WTC11 (cell line): ENCODE measurements at regions not wholly inside any gene's neighbourhood (a gene's known extent, or its start where the extent isn't known, plus 50 kb on each side); places are given as distances from the start of the nearest gene placed in this dataset.

Experiments
- ATAC-seq: fragments of 200-7000 bp; cut with Tn5 transposase; 2 replicates; pipeline ENCODE4 v1.10.0; 2021; ENCODE audit warnings: mild to moderate bottlenecking, moderate library complexity
- CTCF ChIA-PET: fragments of 300-600 bp; sonication (Branson Sonifier 250); formaldehyde crosslinking; loops from one replicate; lab custom pipeline; 2021; ENCODE audit warnings: antibody characterized with exemption; lab: Charles Lee
- POLR2A ChIA-PET: fragments of 350-600 bp; sonication (Branson Sonifier 250); formaldehyde crosslinking; loops from one replicate; lab custom pipeline; 2021; ENCODE audit warnings: antibody characterized with exemption; lab: Charles Lee
- DNase-seq: peaks from one replicate; pipeline ENCODE4 v3.0.0; 2021; ENCODE audit warnings: low spot score
- H3K27ac Mint-ChIP-seq: 2 replicates; pipeline ENCODE4 v1.8.0; 2021; ENCODE audit warnings: mixed read lengths
- H3K27me3 Mint-ChIP-seq: 2 replicates; pipeline ENCODE4 v1.8.0; 2021; ENCODE audit warnings: low read depth, mild to moderate bottlenecking, moderate library complexity, mixed read lengths
- H3K36me3 Mint-ChIP-seq: 2 replicates; pipeline ENCODE4 v1.8.0; 2021; ENCODE audit warnings: mixed read lengths
- H3K4me1 Mint-ChIP-seq: 2 replicates; pipeline ENCODE4 v1.8.0; 2022; ENCODE audit warnings: mixed read lengths
- H3K4me3 Mint-ChIP-seq: 2 replicates; pipeline ENCODE4 v1.8.0; 2021; ENCODE audit warnings: mild to moderate bottlenecking, moderate library complexity, mixed read lengths
- H3K9me3 Mint-ChIP-seq: 2 replicates; pipeline ENCODE4 v1.8.0; 2021; ENCODE audit warnings: mixed read lengths
- ATF6 ChIP-seq: sonication (generic); formaldehyde crosslinking; IDR thresholded peaks from 2 replicates; pipeline ENCODE4 v1.8.1; 2023; ENCODE audit warnings: mild to moderate bottlenecking, missing genetic modification reagents
- CREB1 ChIP-seq: sonication (generic); formaldehyde crosslinking; IDR thresholded peaks from 2 replicates; pipeline ENCODE4 v1.8.0; 2023; ENCODE audit warnings: mild to moderate bottlenecking, missing genetic modification reagents
- ETV6 ChIP-seq: sonication (generic); formaldehyde crosslinking; IDR thresholded peaks from 2 replicates; pipeline ENCODE4 v1.8.1; 2022; ENCODE audit warnings: mild to moderate bottlenecking, missing genetic modification reagents
- FOXP1 ChIP-seq: sonication (generic); formaldehyde crosslinking; IDR thresholded peaks from 2 replicates; pipeline ENCODE4 v1.8.0; 2022; ENCODE audit warnings: missing genetic modification reagents, mild to moderate bottlenecking, moderate library complexity, borderline replicate concordance
- GABPB1 ChIP-seq: sonication (generic); formaldehyde crosslinking; IDR thresholded peaks from 2 replicates; pipeline ENCODE4 v1.8.1; 2023; ENCODE audit warnings: mild to moderate bottlenecking, missing genetic modification reagents
- HMGA2 ChIP-seq: fragments of 250-450 bp; sonication (Bioruptor Pico); IDR thresholded peaks from 2 replicates; pipeline ENCODE4 v1.4.0; 2021; ENCODE audit warnings: mild to moderate bottlenecking, moderate library complexity
- HMGXB4 ChIP-seq: sonication (generic); formaldehyde crosslinking; IDR thresholded peaks from 2 replicates; pipeline ENCODE4 v1.8.1; 2023; ENCODE audit warnings: mild to moderate bottlenecking, moderate library complexity, missing genetic modification reagents
- KAT7 ChIP-seq: sonication (generic); formaldehyde crosslinking; IDR thresholded peaks from 2 replicates; pipeline ENCODE4 v1.8.1; 2023; ENCODE audit warnings: missing genetic modification reagents, mild to moderate bottlenecking, borderline replicate concordance
- MXD4 ChIP-seq: fragments of 250-450 bp; sonication (Bioruptor Pico); IDR thresholded peaks from 2 replicates; pipeline ENCODE4 v1.8.0; 2021; ENCODE audit warnings: mild to moderate bottlenecking, moderate library complexity, borderline replicate concordance
- NFATC4 ChIP-seq: fragments of 250-450 bp; sonication (Bioruptor Pico); IDR thresholded peaks from 2 replicates; pipeline ENCODE4 v1.9.0; 2021; ENCODE audit warnings: mild to moderate bottlenecking
- NFE2L1 ChIP-seq: sonication (generic); formaldehyde crosslinking; IDR thresholded peaks from 2 replicates; pipeline ENCODE4 v1.8.1; 2023; ENCODE audit warnings: missing genetic modification reagents
- NR1H2 ChIP-seq: sonication (generic); formaldehyde crosslinking; IDR thresholded peaks from 2 replicates; pipeline ENCODE4 v1.9.0; 2021; ENCODE audit warnings: mild to moderate bottlenecking, moderate library complexity, missing genetic modification reagents
- PREB ChIP-seq: sonication (generic); formaldehyde crosslinking; IDR thresholded peaks from 2 replicates; pipeline ENCODE4 v1.8.1; 2022; ENCODE audit warnings: mild to moderate bottlenecking, missing genetic modification reagents, moderate library complexity, borderline replicate concordance
- RELA ChIP-seq: sonication (generic); formaldehyde crosslinking; IDR thresholded peaks from 2 replicates; pipeline ENCODE4 v1.8.1; 2022; ENCODE audit warnings: missing genetic modification reagents, mild to moderate bottlenecking, borderline replicate concordance
- SMAD4 ChIP-seq: sonication (generic); formaldehyde crosslinking; IDR thresholded peaks from 2 replicates; pipeline ENCODE4 v1.8.0; 2022; ENCODE audit warnings: mild to moderate bottlenecking, missing genetic modification reagents
- SP1 ChIP-seq: sonication (generic); formaldehyde crosslinking; conservative IDR thresholded peaks from 2 replicates; pipeline ENCODE4 v1.8.1; 2022; ENCODE audit warnings: missing genetic modification reagents
- TP53 ChIP-seq: sonication (generic); formaldehyde crosslinking; IDR thresholded peaks from 2 replicates; pipeline ENCODE4 v1.8.1; 2023; ENCODE audit warnings: mild to moderate bottlenecking, missing genetic modification reagents
- ZNF138 ChIP-seq: sonication (generic); formaldehyde crosslinking; conservative IDR thresholded peaks from 2 replicates; pipeline ENCODE4 v1.8.1; 2022; ENCODE audit warnings: mild to moderate bottlenecking, moderate library complexity, missing genetic modification reagents
- ZNF416 ChIP-seq: fragments of 250-450 bp; sonication (Bioruptor Pico); IDR thresholded peaks from 2 replicates; pipeline ENCODE4 v1.9.0; 2021; ENCODE audit warnings: mild to moderate bottlenecking, inconsistent platforms
- ZNF423 ChIP-seq: fragments of 250-450 bp; sonication (Bioruptor Pico); IDR thresholded peaks from 2 replicates; pipeline ENCODE4 v2.1.2; 2022; ENCODE audit warnings: mild to moderate bottlenecking, moderate library complexity

GRCh38 chr7:42456756-42457276, 219.8 kb upstream of the GLI3 start:
- no peaks in the 10 kb centered on the region for H3K27me3 Mint-ChIP-seq
- no peak overlapping the region for H3K27ac Mint-ChIP-seq
- no peak for ATAC-seq
- DNase-seq, result no peak
- ChIA-PET POLR2A (no interaction called here), CTCF (interaction anchor here (1.0 kb wide), 1 partner anchor 420 kb away, joined by 3 read pairs; no protein-coding TSS in a partner anchor)
- H3K4me3 Mint-ChIP-seq, result no peak overlapping the region
- H3K4me1 Mint-ChIP-seq, result no peaks in the 10 kb centered on the region
- TF ChIP-seq MXD4 (no peak), NR1H2 (CRISPR knock-in tag) (no peak), GABPB1 (no peak), HMGXB4 (CRISPR knock-in tag) (no peak), ZNF416 (CRISPR knock-in tag) (no peak), CREB1 (no peak), ATF6 (CRISPR knock-in tag) (no peak), KAT7 (CRISPR knock-in tag) (no peak), ZNF423 (no peak), HMGA2 (CRISPR knock-in tag) (no peak), SP1 (CRISPR knock-in tag) (no peak)
- no peaks in the 10 kb centered on the region; the same call in 1 of the 2 replicates for H3K9me3 Mint-ChIP-seq
- H3K36me3 Mint-ChIP-seq, result no peaks in the 10 kb centered on the region

- CTCF ChIA-PET, result interaction anchor here (1.0 kb wide), 1 partner anchor 420 kb away, joined by 3 read pairs; no protein-coding TSS in a partner anchor
- DNase-seq, result no peak
- no peaks in the 10 kb centered on the region; the same call in 1 of the 2 replicates for H3K9me3 Mint-ChIP-seq
- no peaks in the 10 kb centered on the region for H3K4me1 Mint-ChIP-seq
- no peaks in the 10 kb centered on the region for H3K36me3 Mint-ChIP-seq
- POLR2A ChIA-PET, result no interaction called here
- H3K4me3 Mint-ChIP-seq, result no peak overlapping the region
- no peak overlapping the region for H3K27ac Mint-ChIP-seq
- TF ChIP-seq SMAD4, result no peak
- TF ChIP-seq PREB (CRISPR knock-in tag), result no peak
- no peak for TF ChIP-seq NFE2L1 (CRISPR knock-in tag)
- TF ChIP-seq, all 79 proteins: peak for 0
- no peaks in the 10 kb centered on the region for H3K27me3 Mint-ChIP-seq
- ATAC-seq, result no peak
Observed at GRCh38 chr7:42456267-42456666, 219.3 kb upstream of the GLI3 start.

- TF ChIP-seq MXD4 (no peak), RELA (CRISPR knock-in tag) (no peak), ZNF138 (no peak), ETV6 (CRISPR knock-in tag) (no peak), NFATC4 (CRISPR knock-in tag) (no peak), FOXP1 (CRISPR knock-in tag) (no peak), TP53 (CRISPR knock-in tag) (no peak)
- ChIA-PET CTCF (no interaction called here), POLR2A (no interaction called here)
- ATAC-seq (no peak), DNase-seq (no peak)
- Mint-ChIP-seq H3K27me3 (no peaks in the 10 kb centered on the region), H3K4me1 (no peaks in the 10 kb centered on the region), H3K27ac (no peak overlapping the region), H3K36me3 (no peaks in the 10 kb centered on the region), H3K9me3 (peaks cover 3% of the 10 kb centered on the region), H3K4me3 (no peak overlapping the region)
Observed at GRCh38 chr7:42453931-42454361, 216.9 kb upstream of the GLI3 start.
